Peyer's patch (tissue), 4 donors: ENCODE measurements at regions not wholly inside any gene's neighbourhood (a gene's known extent, or its start where the extent isn't known, plus 50 kb on each side); places are given as distances from the start of the nearest gene placed in this dataset.

Experiments
- CTCF ChIP-seq, 6 experiments: fragments of 450-650 bp in 4 of 6; fragments of 200-600 bp in 2 of 6; sonication (generic) in 1 of 6; IDR thresholded peaks; one replicate each; pipeline ENCODE4 v1.5.1; 2017 to 2019; ENCODE audit warnings: antibody characterized with exemption in 6 of 6, mild to moderate bottlenecking in 3 of 6, moderate library complexity in 1 of 6
- POLR2A ChIP-seq, 2 donors: fragments of 450-650 bp; IDR thresholded peaks; one replicate each; pipeline ENCODE4 v1.5.1; 2017; ENCODE audit warnings: antibody characterized with exemption in 2 of 2, mild to moderate bottlenecking in 2 of 2, moderate library complexity in 2 of 2

GRCh38 chr17:31697838-31698237 is 161.2 kb downstream of the COPRS start:
- TF ChIP-seq CTCF (IDR thresholded peaks at IDR 0.05), result no peak
- no peak for TF ChIP-seq POLR2A (IDR thresholded peaks at IDR 0.05)
